Muscle of leg (tissue), 3 donors: ENCODE measurements at regions not wholly inside any gene's neighbourhood (a gene's known extent, or its start where the extent isn't known, plus 50 kb on each side); places are given as distances from the start of the nearest gene placed in this dataset.

Experiments used
- DNase-seq: peaks from one replicate; pipeline ENCODE4 v3.0.0; 2013
- H3K27ac ChIP-seq: one replicate; pipeline ENCODE4 v1.5.1; 2013; ENCODE audit warnings: mild to moderate bottlenecking, low read length, control low read depth
- H3K27me3 ChIP-seq: one replicate; pipeline ENCODE4 v1.6.1; 2013; ENCODE audit warnings: low read length; ENCODE audit not compliant: control insufficient read depth, insufficient read depth
- H3K36me3 ChIP-seq: one replicate; pipeline ENCODE4 v1.6.1; 2013; ENCODE audit warnings: low read length; ENCODE audit not compliant: control insufficient read depth, insufficient read depth
- H3K4me1 ChIP-seq: one replicate; pipeline ENCODE4 v1.6.1; 2013; ENCODE audit warnings: low read length; ENCODE audit not compliant: control insufficient read depth, insufficient read depth
- H3K4me3 ChIP-seq: one replicate; pipeline ENCODE4 v1.5.1; 2013; ENCODE audit warnings: low read length, control low read depth
- H3K9me3 ChIP-seq: replicated peaks from 2 replicates; pipeline ENCODE4 v1.6.1; 2013; ENCODE audit warnings: low read depth, low read length; ENCODE audit not compliant: control insufficient read depth
- WGBS: methylation state at CpG from one replicate; pipeline ENCODE4 v1.1.5; 2013; ENCODE audit warnings: missing lambda C conversion rate; ENCODE audit not compliant: insufficient coverage; 5-methylcytosine and 5-hydroxymethylcytosine counted together

- Histone ChIP-seq H3K4me3 (no peak overlapping the region), H3K9me3 (no peaks in the 10 kb centered on the region), H3K27ac (no peak overlapping the region), H3K36me3 (no peaks in the 10 kb centered on the region), H3K27me3 (no peaks in the 10 kb centered on the region), H3K4me1 (peaks cover 22% of the 10 kb centered on the region)
- DNase-seq, result no peak
- 98% methylated on average over 6 of the region's 13 CpGs for WGBS
Observed at GRCh38 chr10:7479861-7480598, 69.2 kb upstream of the SFMBT2 start.

- H3K4me3 ChIP-seq, result no peak overlapping the region
- H3K36me3 ChIP-seq, result no peaks in the 10 kb centered on the region
- no peak for DNase-seq
- H3K27me3 ChIP-seq, result no peaks in the 10 kb centered on the region
- 83% methylated on average over 1 of the region's 4 CpGs for WGBS
- H3K4me1 ChIP-seq, result peaks cover 24% of the 10 kb centered on the region
- H3K9me3 ChIP-seq, result no peaks in the 10 kb centered on the region
- no peak overlapping the region for H3K27ac ChIP-seq
Observed at GRCh38 chr10:7478727-7479457, 68.1 kb upstream of the SFMBT2 start.

- Histone ChIP-seq H3K4me1 (peaks cover 24% of the 10 kb centered on the region), H3K4me3 (no peak overlapping the region), H3K27ac (no peak overlapping the region), H3K36me3 (no peaks in the 10 kb centered on the region), H3K27me3 (no peaks in the 10 kb centered on the region), H3K9me3 (no peaks in the 10 kb centered on the region)
- no peak for DNase-seq
- WGBS, result 90% methylated on average over 2 of the region's 10 CpGs
Observed at GRCh38 chr10:7477538-7478334, 66.9 kb upstream of the SFMBT2 start.

GRCh38 chr10:7475939-7476338, 65.1 kb upstream of the SFMBT2 start:
- Histone ChIP-seq H3K4me3 (peak overlapping the region; percentile 6), H3K27ac (peak overlapping the region; percentile 57), H3K9me3 (no peaks in the 10 kb centered on the region), H3K27me3 (no peaks in the 10 kb centered on the region), H3K36me3 (no peaks in the 10 kb centered on the region), H3K4me1 (peaks cover 18% of the 10 kb centered on the region)
- DNase-seq, result peak; percentile 81
- WGBS, result 0% methylated on average over 4 of the region's 5 CpGs

- Histone ChIP-seq H3K4me1 (peaks cover 17% of the 10 kb centered on the region), H3K9me3 (no peaks in the 10 kb centered on the region), H3K27ac (peak overlapping the region; percentile 57), H3K27me3 (no peaks in the 10 kb centered on the region), H3K4me3 (peak overlapping the region; percentile 6), H3K36me3 (no peaks in the 10 kb centered on the region)
- DNase-seq, result peak; percentile 80
- WGBS, result 9% methylated on average over 18 of the region's 26 CpGs
Observed at GRCh38 chr10:7475046-7475911, 64.4 kb upstream of the SFMBT2 start.

GRCh38 chr10:7474388-7474787, 63.6 kb upstream of the SFMBT2 start:
- Histone ChIP-seq H3K36me3 (no peaks in the 10 kb centered on the region), H3K4me1 (peaks cover 13% of the 10 kb centered on the region), H3K27ac (no peak overlapping the region), H3K27me3 (no peaks in the 10 kb centered on the region), H3K9me3 (no peaks in the 10 kb centered on the region), H3K4me3 (no peak overlapping the region)
- DNase-seq, result no peak
- WGBS, result 80% methylated on average over 1 of the region's 7 CpGs

- Histone ChIP-seq H3K27me3 (no peaks in the 10 kb centered on the region), H3K4me1 (peaks cover 13% of the 10 kb centered on the region), H3K9me3 (no peaks in the 10 kb centered on the region), H3K36me3 (no peaks in the 10 kb centered on the region), H3K4me3 (no peak overlapping the region), H3K27ac (no peak overlapping the region)
- no peak for DNase-seq
Observed at GRCh38 chr10:7473474-7473873, 62.6 kb upstream of the SFMBT2 start.

GRCh38 chr10:7471720-7472367, 61.0 kb upstream of the SFMBT2 start:
- no peak overlapping the region for H3K4me3 ChIP-seq
- no peaks in the 10 kb centered on the region for H3K36me3 ChIP-seq
- H3K27ac ChIP-seq, result peak overlapping the region; percentile 35
- no peaks in the 10 kb centered on the region for H3K9me3 ChIP-seq
- WGBS, result 8% methylated on average over 5 of the region's 9 CpGs
- peak; percentile 74 for DNase-seq
- no peaks in the 10 kb centered on the region for H3K27me3 ChIP-seq
- H3K4me1 ChIP-seq, result peaks cover 13% of the 10 kb centered on the region

- DNase-seq, result no peak
- peaks cover 6% of the 10 kb centered on the region for H3K4me1 ChIP-seq
- H3K27me3 ChIP-seq, result no peaks in the 10 kb centered on the region
- H3K36me3 ChIP-seq, result no peaks in the 10 kb centered on the region
- no peak overlapping the region for H3K4me3 ChIP-seq
- no peak overlapping the region for H3K27ac ChIP-seq
- no peaks in the 10 kb centered on the region for H3K9me3 ChIP-seq
- WGBS, result no CpG with 5 or more reads among the region's 2 CpGs
Observed at GRCh38 chr10:7470371-7470770, 59.5 kb upstream of the SFMBT2 start.
